ENCODE measurements at regions not wholly inside any gene's neighbourhood (a gene's known extent, or its start where the extent isn't known, plus 50 kb on each side); places are given as distances from the start of the nearest gene placed in this dataset.

- Histone ChIP-seq H3K27ac (ENCODE audit: low read depth in 1 of 2, low read length in 1 of 2) (peak overlapping the region in 1 of 2 donors; percentile 82), H3K27me3 (ENCODE audit: control insufficient read depth in 3 of 3, insufficient read depth in 3 of 3, low read length in 2 of 3) (no peaks in the 10 kb centered on the region), H3K36me3 (ENCODE audit: control insufficient read depth in 4 of 4, insufficient read depth in 4 of 4, low read length in 4 of 4) (no peaks in the 10 kb centered on the region), H3K4me3 (no peak overlapping the region), H3K4me1 (ENCODE audit: control insufficient read depth in 5 of 5, insufficient read depth in 5 of 5, low read length in 5 of 5) (peaks cover 19 to 51% (median 35%) of the 10 kb centered on the region in 5 donors), H3K9me3 (ENCODE audit: control insufficient read depth in 4 of 4, insufficient read depth in 3 of 4, low read length in 3 of 4) (no peaks in the 10 kb centered on the region), H3K9ac (ENCODE audit: insufficient read depth in 1 of 2, low read length in 2 of 2) (no peak overlapping the region)
- DNase-seq (peak in 2 of 3 donors; percentile 65 to 74), ATAC-seq (ENCODE audit: insufficient read depth, low FRiP score) (no peak)
- WGBS, 2 donors, result 57 to 69% methylated on average over 2 of the region's 2 CpGs
- no peak for TF ChIP-seq CTCF (IDR thresholded peaks at IDR 0.05; ENCODE audit: control extremely low read depth, extremely low read depth)
Measured at GRCh38 chr4:41437111-41437536, 100.8 kb upstream of the LIMCH1 start.

GRCh38 chr4:41438931-41439297 lies 99.0 kb upstream of the LIMCH1 start:
- Histone ChIP-seq H3K36me3 (ENCODE audit: control insufficient read depth in 4 of 4, insufficient read depth in 4 of 4, low read length in 4 of 4) (no peaks in the 10 kb centered on the region), H3K4me3 (no peak overlapping the region), H3K27me3 (ENCODE audit: control insufficient read depth in 3 of 3, insufficient read depth in 3 of 3, low read length in 2 of 3) (no peaks in the 10 kb centered on the region), H3K27ac (ENCODE audit: low read depth in 1 of 2, low read length in 1 of 2) (peak overlapping the region in 1 of 2 donors; percentile 65), H3K4me1 (ENCODE audit: control insufficient read depth in 5 of 5, insufficient read depth in 5 of 5, low read length in 5 of 5) (peaks cover 15 to 53% (median 33%) of the 10 kb centered on the region in 5 donors), H3K9me3 (ENCODE audit: control insufficient read depth in 4 of 4, insufficient read depth in 3 of 4, low read length in 3 of 4) (no peaks in the 10 kb centered on the region), H3K9ac (ENCODE audit: insufficient read depth in 1 of 2, low read length in 2 of 2) (no peak overlapping the region)
- no peak for TF ChIP-seq CTCF (IDR thresholded peaks at IDR 0.05; ENCODE audit: control extremely low read depth, extremely low read depth)
- no peak for DNase-seq
- no peak for ATAC-seq (ENCODE audit: insufficient read depth, low FRiP score)
- WGBS, 2 donors, result 89 to 100% methylated on average over 1 of the region's 1 CpG

- no peaks in the 10 kb centered on the region for H3K9me3 ChIP-seq (ENCODE audit: control insufficient read depth in 4 of 4, insufficient read depth in 3 of 4, low read length in 3 of 4)
- H3K27me3 ChIP-seq (ENCODE audit: control insufficient read depth in 3 of 3, insufficient read depth in 3 of 3, low read length in 2 of 3), result no peaks in the 10 kb centered on the region
- no peak overlapping the region for H3K9ac ChIP-seq (ENCODE audit: insufficient read depth in 1 of 2, low read length in 2 of 2)
- no peaks in the 10 kb centered on the region for H3K36me3 ChIP-seq (ENCODE audit: control insufficient read depth in 4 of 4, insufficient read depth in 4 of 4, low read length in 4 of 4)
- no peak for ATAC-seq (ENCODE audit: insufficient read depth, low FRiP score)
- no peak for TF ChIP-seq CTCF (IDR thresholded peaks at IDR 0.05; ENCODE audit: control extremely low read depth, extremely low read depth)
- peak in 2 of 3 donors; percentile 60 to 70 for DNase-seq
- peaks cover 9 to 43% (median 18%) of the 10 kb centered on the region in 5 donors for H3K4me1 ChIP-seq (ENCODE audit: control insufficient read depth in 5 of 5, insufficient read depth in 5 of 5, low read length in 5 of 5)
- no peak overlapping the region for H3K4me3 ChIP-seq
- no peak overlapping the region for H3K27ac ChIP-seq (ENCODE audit: low read depth in 1 of 2, low read length in 1 of 2)
Measured at GRCh38 chr4:41442810-41443209, 95.1 kb upstream of the LIMCH1 start.
